PC-3 (cell line): ENCODE measurements at regions not wholly inside any gene's neighbourhood (a gene's known extent, or its start where the extent isn't known, plus 50 kb on each side); places are given as distances from the start of the nearest gene placed in this dataset.

Experiments
- EZH2 ChIP-seq: fragments of 300-600 bp; sonication (generic); IDR thresholded peaks from one replicate; pipeline ENCODE4 v1.6.1; 2017; ENCODE audit warnings: antibody characterized with exemption, mild to moderate bottlenecking, low read length; ENCODE audit not compliant: unreplicated experiment
- EZH2phosphoT487 ChIP-seq: fragments of 300-600 bp; sonication (generic); IDR thresholded peaks from 2 replicates; pipeline ENCODE4 v1.6.1; 2018; ENCODE audit warnings: mild to moderate bottlenecking, antibody characterized with exemption, low read length, borderline replicate concordance
- TF ChIP-seq, protein P1 (sequence below): fragments of 300-600 bp; sonication (generic); conservative IDR thresholded peaks from 2 replicates; pipeline ENCODE4 v1.5.1; 2017; ENCODE audit warnings: antibody characterized with exemption, low read depth, mild to moderate bottlenecking, low read length

GRCh38 chr13:38430796-38431195 lies 81.1 kb downstream of the UFM1 start:
- TF ChIP-seq EZH2 (no peak), EZH2phosphoT487 (no peak)
- TF ChIP-seq, protein P1, sequence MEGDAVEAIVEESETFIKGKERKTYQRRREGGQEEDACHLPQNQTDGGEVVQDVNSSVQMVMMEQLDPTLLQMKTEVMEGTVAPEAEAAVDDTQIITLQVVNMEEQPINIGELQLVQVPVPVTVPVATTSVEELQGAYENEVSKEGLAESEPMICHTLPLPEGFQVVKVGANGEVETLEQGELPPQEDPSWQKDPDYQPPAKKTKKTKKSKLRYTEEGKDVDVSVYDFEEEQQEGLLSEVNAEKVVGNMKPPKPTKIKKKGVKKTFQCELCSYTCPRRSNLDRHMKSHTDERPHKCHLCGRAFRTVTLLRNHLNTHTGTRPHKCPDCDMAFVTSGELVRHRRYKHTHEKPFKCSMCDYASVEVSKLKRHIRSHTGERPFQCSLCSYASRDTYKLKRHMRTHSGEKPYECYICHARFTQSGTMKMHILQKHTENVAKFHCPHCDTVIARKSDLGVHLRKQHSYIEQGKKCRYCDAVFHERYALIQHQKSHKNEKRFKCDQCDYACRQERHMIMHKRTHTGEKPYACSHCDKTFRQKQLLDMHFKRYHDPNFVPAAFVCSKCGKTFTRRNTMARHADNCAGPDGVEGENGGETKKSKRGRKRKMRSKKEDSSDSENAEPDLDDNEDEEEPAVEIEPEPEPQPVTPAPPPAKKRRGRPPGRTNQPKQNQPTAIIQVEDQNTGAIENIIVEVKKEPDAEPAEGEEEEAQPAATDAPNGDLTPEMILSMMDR, result no peak
